Neural progenitor cell (in vitro differentiated cells): ENCODE measurements at regions not wholly inside any gene's neighbourhood (a gene's known extent, or its start where the extent isn't known, plus 50 kb on each side); places are given as distances from the start of the nearest gene placed in this dataset.

Experiments
- DNase-seq: peaks from one replicate; pipeline ENCODE4 v3.0.0-alpha.2; 2016; ENCODE audit warnings: low spot score
- H2AFZ ChIP-seq: fragments of 200-600 bp; sonication (generic); replicated peaks from 2 replicates; pipeline ENCODE4 v1.6.1; 2016; ENCODE audit warnings: antibody characterized with exemption
- H3F3A ChIP-seq: fragments of 200-600 bp; sonication (generic); 2 replicates; pipeline ENCODE4 v1.6.1; 2016; ENCODE audit warnings: antibody characterized with exemption, low read depth
- H3K27ac ChIP-seq: fragments of 200-600 bp; sonication (generic); 2 replicates; pipeline ENCODE4 v1.5.1; 2016; ENCODE audit warnings: mild to moderate bottlenecking
- H3K27me3 ChIP-seq: fragments of 200-600 bp; sonication (generic); 2 replicates; pipeline ENCODE4 v1.6.1; 2016; ENCODE audit warnings: mild to moderate bottlenecking, moderate library complexity
- H3K36me3 ChIP-seq: fragments of 200-600 bp; sonication (generic); 2 replicates; pipeline ENCODE4 v1.5.1; 2016
- H3K4me1 ChIP-seq: fragments of 200-600 bp; sonication (generic); 2 replicates; pipeline ENCODE4 v1.6.1; 2016; ENCODE audit warnings: mixed run types
- H3K4me2 ChIP-seq: fragments of 200-600 bp; sonication (generic); 2 replicates; pipeline ENCODE4 v1.6.1; 2016
- H3K4me3 ChIP-seq: fragments of 200-600 bp; sonication (generic); 2 replicates; pipeline ENCODE4 v1.5.1; 2016
- H3K79me2 ChIP-seq: fragments of 200-600 bp; sonication (generic); 2 replicates; pipeline ENCODE4 v1.6.1; 2016; ENCODE audit warnings: low read depth
- H3K9ac ChIP-seq: fragments of 200-600 bp; sonication (generic); 2 replicates; pipeline ENCODE4 v1.6.1; 2016
- H3K9me3 ChIP-seq: fragments of 200-600 bp; sonication (generic); 2 replicates; pipeline ENCODE4 v1.5.1; 2016; ENCODE audit warnings: low read depth
- H4K20me1 ChIP-seq: fragments of 200-600 bp; sonication (generic); 2 replicates; pipeline ENCODE4 v1.6.1; 2016; ENCODE audit warnings: low read depth
- H3K27ac Mint-ChIP-seq: 3 replicates; pipeline ENCODE4 v1.8.0; 2021; ENCODE audit warnings: mixed read lengths
- H3K27me3 Mint-ChIP-seq: 2 replicates; pipeline ENCODE4 v1.8.0; 2022; ENCODE audit warnings: low read depth, mild to moderate bottlenecking, inconsistent platforms, moderate library complexity, mixed read lengths; ENCODE audit not compliant: insufficient read depth
- H3K36me3 Mint-ChIP-seq: 3 replicates; pipeline ENCODE4 v1.8.0; 2021; ENCODE audit warnings: mixed read lengths
- H3K4me1 Mint-ChIP-seq: 3 replicates; pipeline ENCODE4 v1.8.0; 2021; ENCODE audit warnings: mixed read lengths
- H3K4me3 Mint-ChIP-seq: 3 replicates; pipeline ENCODE4 v1.8.0; 2021; ENCODE audit warnings: mild to moderate bottlenecking, moderate library complexity, mixed read lengths
- H3K9me3 Mint-ChIP-seq: 3 replicates; pipeline ENCODE4 v1.8.0; 2020; ENCODE audit warnings: mixed read lengths
- CTCF ChIP-seq: fragments of 200-600 bp; sonication (generic); IDR thresholded peaks from 2 replicates; pipeline ENCODE4 v1.5.1; 2017; ENCODE audit warnings: antibody characterized with exemption, mild to moderate bottlenecking
- EZH2 ChIP-seq: fragments of 200-600 bp; sonication (generic); IDR thresholded peaks from 2 replicates; pipeline ENCODE4 v1.6.1; 2017; ENCODE audit warnings: antibody characterized with exemption, mild to moderate bottlenecking, moderate library complexity
- EZH2phosphoT487 ChIP-seq: fragments of 200-600 bp; sonication (generic); IDR thresholded peaks from 2 replicates; pipeline ENCODE4 v1.6.1; 2017; ENCODE audit warnings: antibody characterized with exemption

- Histone ChIP-seq H3K9ac (no peak overlapping the region), H3K4me1 (peaks cover 5% of the 10 kb centered on the region), H3K79me2 (no peaks in the 10 kb centered on the region), H3K4me2 (no peak overlapping the region), H3K4me3 (no peak overlapping the region), H3K9me3 (no peaks in the 10 kb centered on the region), H3F3A (no peaks in the 10 kb centered on the region), H3K36me3 (no peaks in the 10 kb centered on the region), H3K27ac (no peak overlapping the region), H4K20me1 (no peaks in the 10 kb centered on the region), H2AFZ (no peak overlapping the region), H3K27me3 (no peaks in the 10 kb centered on the region)
- no peak for TF ChIP-seq EZH2
- no peak for TF ChIP-seq EZH2phosphoT487
- no peak for TF ChIP-seq CTCF
- H3K27ac Mint-ChIP-seq = no peak overlapping the region
- H3K36me3 Mint-ChIP-seq = no peaks in the 10 kb centered on the region
- peaks cover 2% of the 10 kb centered on the region for H3K27me3 Mint-ChIP-seq
- H3K9me3 Mint-ChIP-seq = no peaks in the 10 kb centered on the region
- DNase-seq = no peak
- H3K4me3 Mint-ChIP-seq = no peak overlapping the region
- peaks cover 3% of the 10 kb centered on the region for H3K4me1 Mint-ChIP-seq
These were observed 448.5 kb downstream of the NUF2 start for GRCh38 chr1:163770265-163770664.

- H3K4me2 ChIP-seq = no peak overlapping the region
- H4K20me1 ChIP-seq = no peaks in the 10 kb centered on the region
- peaks cover 11% of the 10 kb centered on the region for H3K4me1 ChIP-seq
- no peaks in the 10 kb centered on the region for H3F3A ChIP-seq
- TF ChIP-seq EZH2 = no peak
- no peak for TF ChIP-seq CTCF
- no peak for TF ChIP-seq EZH2phosphoT487
- H3K36me3 ChIP-seq = no peaks in the 10 kb centered on the region
- no peak overlapping the region for H3K27ac Mint-ChIP-seq
- no peaks in the 10 kb centered on the region for H3K9me3 ChIP-seq
- peaks cover 9% of the 10 kb centered on the region for H3K4me1 Mint-ChIP-seq
- H3K36me3 Mint-ChIP-seq = no peaks in the 10 kb centered on the region
- no peak overlapping the region for H3K27ac ChIP-seq
- no peak overlapping the region for H3K9ac ChIP-seq
- no peaks in the 10 kb centered on the region for H3K27me3 ChIP-seq
- peaks cover 2% of the 10 kb centered on the region for H3K27me3 Mint-ChIP-seq
- H3K79me2 ChIP-seq = no peaks in the 10 kb centered on the region
- no peak overlapping the region for H3K4me3 ChIP-seq
- no peak overlapping the region for H3K4me3 Mint-ChIP-seq
- no peak overlapping the region for H2AFZ ChIP-seq
- no peak for DNase-seq
- no peaks in the 10 kb centered on the region for H3K9me3 Mint-ChIP-seq
These were observed 449.9 kb downstream of the NUF2 start for GRCh38 chr1:163771637-163772036.

- no peaks in the 10 kb centered on the region for H3K36me3 Mint-ChIP-seq
- H3K9me3 Mint-ChIP-seq = no peaks in the 10 kb centered on the region
- H3K4me1 Mint-ChIP-seq = peaks cover 9% of the 10 kb centered on the region
- Histone ChIP-seq H3K4me2 (no peak overlapping the region), H3K79me2 (no peaks in the 10 kb centered on the region), H4K20me1 (no peaks in the 10 kb centered on the region), H3K27me3 (no peaks in the 10 kb centered on the region), H3K36me3 (no peaks in the 10 kb centered on the region), H3K4me3 (no peak overlapping the region), H3K4me1 (peaks cover 11% of the 10 kb centered on the region), H2AFZ (no peak overlapping the region), H3K27ac (no peak overlapping the region), H3F3A (no peaks in the 10 kb centered on the region), H3K9me3 (no peaks in the 10 kb centered on the region), H3K9ac (no peak overlapping the region)
- no peak for DNase-seq
- TF ChIP-seq EZH2phosphoT487 = no peak
- no peak for TF ChIP-seq EZH2
- no peak for TF ChIP-seq CTCF
- no peak overlapping the region for H3K4me3 Mint-ChIP-seq
- no peak overlapping the region for H3K27ac Mint-ChIP-seq
- H3K27me3 Mint-ChIP-seq = peaks cover 2% of the 10 kb centered on the region
These were observed 450.5 kb downstream of the NUF2 start for GRCh38 chr1:163772246-163772645.

GRCh38 chr1:163773396-163773795 lies 451.6 kb downstream of the NUF2 start:
- Histone ChIP-seq H3K4me1 (peaks cover 11% of the 10 kb centered on the region), H3K9me3 (no peaks in the 10 kb centered on the region), H2AFZ (no peak overlapping the region), H3K9ac (no peak overlapping the region), H3F3A (no peaks in the 10 kb centered on the region), H3K4me3 (no peak overlapping the region), H3K27ac (no peak overlapping the region), H3K4me2 (no peak overlapping the region), H3K79me2 (no peaks in the 10 kb centered on the region), H4K20me1 (no peaks in the 10 kb centered on the region), H3K27me3 (no peaks in the 10 kb centered on the region), H3K36me3 (no peaks in the 10 kb centered on the region)
- peaks cover 9% of the 10 kb centered on the region for H3K4me1 Mint-ChIP-seq
- no peak for TF ChIP-seq EZH2
- no peak for TF ChIP-seq EZH2phosphoT487
- no peak for TF ChIP-seq CTCF
- H3K4me3 Mint-ChIP-seq = no peak overlapping the region
- no peaks in the 10 kb centered on the region for H3K9me3 Mint-ChIP-seq
- peaks cover 2% of the 10 kb centered on the region for H3K27me3 Mint-ChIP-seq
- H3K36me3 Mint-ChIP-seq = no peaks in the 10 kb centered on the region
- no peak overlapping the region for H3K27ac Mint-ChIP-seq
- DNase-seq = no peak
